SK-N-SH (cell line): ENCODE measurements at regions not wholly inside any gene's neighbourhood (a gene's known extent, or its start where the extent isn't known, plus 50 kb on each side); places are given as distances from the start of the nearest gene placed in this dataset.

ENCODE experiments used
- CTCF ChIA-PET: fragments of 300-600, 350-600 bp; formaldehyde crosslinking; extraction: SDS; loops from one replicate; lab custom pipeline; 2021; lab: Yijun Ruan, JAX
- POLR2A ChIA-PET: fragments of 350-600 bp; sonication (Branson Sonifier 250); formaldehyde crosslinking; extraction: SDS; loops from one replicate; lab custom pipeline; 2020; ENCODE audit warnings: antibody characterized with exemption, inconsistent platforms; lab: Yijun Ruan, JAX
- DNase-seq: peaks from one replicate; pipeline ENCODE4 v3.0.0; 2012
- H2AFZ ChIP-seq: fragments of 200-600 bp; sonication (generic); 2 replicates; pipeline ENCODE4 v1.8.1; 2016; ENCODE audit warnings: antibody characterized with exemption, mild to moderate bottlenecking, low read depth
- H3F3A ChIP-seq: fragments of 200-600 bp; sonication (generic); replicated peaks from 2 replicates; pipeline ENCODE3; 2016; ENCODE audit warnings: antibody characterized with exemption, mild to moderate bottlenecking; ENCODE audit not compliant: insufficient read depth
- H3K27ac ChIP-seq, 2 experiments: fragments of 200-500 bp in 1 of 2; fragments of 200-600 bp in 1 of 2; sonication (Bioruptor generic) in 1 of 2; sonication (generic), shearing (Covaris generic) in 1 of 2; 2 replicates each; pipeline versions ENCODE4 v1.5.1 to v1.6.1; 2014 to 2016; ENCODE audit warnings: low read depth in 2 of 2, inconsistent platforms in 1 of 2, low read length in 1 of 2, mild to moderate bottlenecking in 1 of 2, mixed read lengths in 1 of 2
- H3K27me3 ChIP-seq: fragments of 200-600 bp; sonication (generic), shearing (Covaris generic); 2 replicates; pipeline ENCODE4 v1.6.1; 2016; ENCODE audit warnings: mixed run types; ENCODE audit not compliant: insufficient read depth
- H3K36me3 ChIP-seq, 2 experiments: fragments of 200-500 bp in 1 of 2; fragments of 200-600 bp in 1 of 2; sonication (Bioruptor generic) in 1 of 2; sonication (generic) in 1 of 2; replicated peaks in 1 of 2; 2 replicates each; pipeline versions ENCODE3 to v1.5.1; 2014 to 2016; ENCODE audit warnings: low read length in 1 of 2, mild to moderate bottlenecking in 1 of 2; ENCODE audit not compliant: insufficient read depth in 2 of 2, control insufficient read depth in 1 of 2
- H3K4me1 ChIP-seq, 2 experiments: fragments of 200-500 bp in 1 of 2; fragments of 200-600 bp in 1 of 2; sonication (Bioruptor generic) in 1 of 2; sonication (generic), shearing (Covaris generic) in 1 of 2; 2 replicates each; pipeline versions ENCODE4 v1.5.1 to v1.6.1; 2014 to 2016; ENCODE audit warnings: low read depth in 1 of 2, low read length in 1 of 2, mixed run types in 1 of 2; ENCODE audit not compliant: insufficient read depth in 2 of 2, control insufficient read depth in 1 of 2
- H3K4me2 ChIP-seq: fragments of 200-600 bp; sonication (generic), shearing (Covaris generic); 2 replicates; pipeline ENCODE4 v1.6.1; 2017; ENCODE audit warnings: mixed run types
- H3K4me3 ChIP-seq, 2 experiments: fragments of 200-500 bp in 1 of 2; fragments of 200-600 bp in 1 of 2; sonication (Bioruptor generic) in 1 of 2; sonication (generic), shearing (Covaris generic) in 1 of 2; 2 replicates each; pipeline versions ENCODE4 v1.5.1 to v1.8.1; 2014 to 2016; ENCODE audit warnings: low read depth in 2 of 2, inconsistent platforms in 1 of 2, low read length in 1 of 2, mild to moderate bottlenecking in 1 of 2, mixed read lengths in 1 of 2, moderate library complexity in 1 of 2
- H3K79me2 ChIP-seq: fragments of 200-600 bp; sonication (generic); 2 replicates; pipeline ENCODE4 v1.8.1; 2017; ENCODE audit warnings: mild to moderate bottlenecking; ENCODE audit not compliant: insufficient read depth
- H3K9ac ChIP-seq: fragments of 200-600 bp; sonication (generic); 2 replicates; pipeline ENCODE4 v1.6.1; 2017; ENCODE audit warnings: mixed run types
- H3K9me2 ChIP-seq: fragments of 200-600 bp; sonication (generic); 2 replicates; pipeline ENCODE4 v1.6.1; 2017; ENCODE audit warnings: mixed run types
- H3K9me3 ChIP-seq: fragments of 200-600 bp; sonication (generic); 2 replicates; pipeline ENCODE4 v1.6.1; 2017; ENCODE audit warnings: mixed run types, mild to moderate bottlenecking, moderate library complexity
- H4K20me1 ChIP-seq: fragments of 200-600 bp; sonication (generic); 2 replicates; pipeline ENCODE4 v1.6.1; 2017; ENCODE audit warnings: mild to moderate bottlenecking, mixed run types; ENCODE audit not compliant: insufficient read depth
- EP300 ChIP-seq, 2 experiments: IDR thresholded peaks; 2 replicates each; pipeline versions ENCODE4 v1.4.0 to v1.6.1; 2012; ENCODE audit warnings: borderline replicate concordance in 1 of 2, low read depth in 1 of 2, low read length in 1 of 2
- EZH2phosphoT487 ChIP-seq: fragments of 200-600 bp; sonication (generic); IDR thresholded peaks from 2 replicates; pipeline ENCODE4 v1.6.1; 2017; ENCODE audit warnings: low read depth, mixed run types, mild to moderate bottlenecking, antibody characterized with exemption, moderate library complexity, borderline replicate concordance
- GABPA ChIP-seq: IDR thresholded peaks from 2 replicates; pipeline ENCODE4 v1.4.0; 2012; ENCODE audit warnings: low read depth, mild to moderate bottlenecking
- GATA2 ChIP-seq: sonication (generic); formaldehyde crosslinking; IDR thresholded peaks from 2 replicates; pipeline ENCODE4 v1.5.0; 2020; ENCODE audit warnings: mild to moderate bottlenecking, missing genetic modification reagents
- JUND ChIP-seq: IDR thresholded peaks from 2 replicates; pipeline ENCODE4 v1.4.0; 2012
- MXI1 ChIP-seq: IDR thresholded peaks from 2 replicates; pipeline ENCODE4 v1.6.1; 2012; ENCODE audit warnings: mild to moderate bottlenecking, low read depth, low read length, improper control_type of control experiment
- POLR2AphosphoS5 ChIP-seq: IDR thresholded peaks from 2 replicates; pipeline ENCODE4 v1.6.1; 2012; ENCODE audit warnings: low read depth, low read length
- RAD21 ChIP-seq: IDR thresholded peaks from 2 replicates; pipeline ENCODE4 v1.6.1; 2012; ENCODE audit warnings: mild to moderate bottlenecking, low read length
- RCOR1 ChIP-seq: fragments of 150-350 bp; IDR thresholded peaks from 2 replicates; pipeline ENCODE4 v1.6.1; 2017; ENCODE audit warnings: antibody characterized with exemption, low read length
- RXRA ChIP-seq: IDR thresholded peaks from 2 replicates; pipeline ENCODE4 v1.4.0; 2012; ENCODE audit warnings: low read depth, mild to moderate bottlenecking, borderline replicate concordance
- SIN3A ChIP-seq: IDR thresholded peaks from 2 replicates; pipeline ENCODE4 v1.6.1; 2012; ENCODE audit warnings: low read depth, mild to moderate bottlenecking, low read length, moderate library complexity, borderline replicate concordance
- SMC3 ChIP-seq: IDR thresholded peaks from 2 replicates; pipeline ENCODE4 v1.6.1; 2012; ENCODE audit warnings: low read depth, low read length, improper control_type of control experiment
- TAF1 ChIP-seq: IDR thresholded peaks from 2 replicates; pipeline ENCODE4 v1.6.1; 2012; ENCODE audit warnings: low read depth, mild to moderate bottlenecking, low read length, moderate library complexity, borderline replicate concordance
- TCF12 ChIP-seq: IDR thresholded peaks from 2 replicates; pipeline ENCODE4 v1.4.0; 2012
- WGBS: methylation state at CpG from one replicate; pipeline ENCODE4 v1.1.6; 2017; ENCODE audit warnings: low lambda C conversion rate; 5-methylcytosine and 5-hydroxymethylcytosine counted together
- TF ChIP-seq, protein P1 (sequence below): fragments of 200-600 bp; sonication (generic); IDR thresholded peaks from 2 replicates; pipeline ENCODE4 v1.6.1; 2017; ENCODE audit warnings: antibody characterized with exemption, mild to moderate bottlenecking, moderate library complexity
- TF ChIP-seq, protein P2 (sequence below): fragments of 150-350 bp; IDR thresholded peaks from 2 replicates; pipeline ENCODE4 v1.6.1; 2016; ENCODE audit warnings: mild to moderate bottlenecking, low read depth, low read length
- TF ChIP-seq, protein P3 (sequence below): fragments of 150-350 bp; IDR thresholded peaks from 2 replicates; pipeline ENCODE4 v1.6.1; 2017; ENCODE audit warnings: antibody characterized with exemption, low read length, low read depth, borderline replicate concordance

DNA sequence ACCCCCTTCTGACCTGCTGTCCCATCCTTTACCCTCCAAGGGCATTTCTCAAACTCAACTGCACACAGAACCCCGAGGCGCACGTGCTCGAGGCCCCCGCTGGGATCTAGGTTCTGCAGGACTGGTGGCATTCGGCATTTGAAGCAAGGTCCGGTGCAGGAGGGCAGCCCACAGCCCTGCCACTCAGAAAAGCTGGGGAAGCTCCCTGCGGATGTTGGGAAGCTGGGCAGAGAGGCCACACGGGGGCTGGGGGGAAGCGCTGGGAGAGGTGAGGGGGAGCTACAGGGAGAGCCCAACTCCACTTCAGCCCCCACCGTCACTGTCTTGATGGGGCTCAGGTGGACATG is 51.2 kb upstream of the SLCO4A1 start:
- Histone ChIP-seq H3K79me2 (no peaks in the 10 kb centered on the region), H3K4me2 (no peak overlapping the region), H3K9me3 (no peaks in the 10 kb centered on the region), H3K9ac (no peak overlapping the region), H3K27ac (no peak overlapping the region), H3K27me3 (no peaks in the 10 kb centered on the region), H2AFZ (no peak overlapping the region), H3F3A (no peaks in the 10 kb centered on the region), H3K4me3 (no peak overlapping the region), H3K9me2 (no peaks in the 10 kb centered on the region), H3K4me1 (no peaks in the 10 kb centered on the region; a peak in 1 of 4 replicates), H3K36me3 (no peaks in the 10 kb centered on the region), H4K20me1 (no peaks in the 10 kb centered on the region)
- no peak for TF ChIP-seq EP300 (IDR thresholded peaks at IDR 0.05; ENCODE audit: borderline replicate concordance in 1 of 2, low read depth in 1 of 2, low read length in 1 of 2)
- no peak for TF ChIP-seq RCOR1
- TF ChIP-seq RXRA = no peak
- no peak for TF ChIP-seq SIN3A
- no peak for TF ChIP-seq EZH2phosphoT487
- TF ChIP-seq GATA2 (CRISPR knock-in tag) = no peak
- no peak for TF ChIP-seq TCF12
- TF ChIP-seq, protein P1, sequence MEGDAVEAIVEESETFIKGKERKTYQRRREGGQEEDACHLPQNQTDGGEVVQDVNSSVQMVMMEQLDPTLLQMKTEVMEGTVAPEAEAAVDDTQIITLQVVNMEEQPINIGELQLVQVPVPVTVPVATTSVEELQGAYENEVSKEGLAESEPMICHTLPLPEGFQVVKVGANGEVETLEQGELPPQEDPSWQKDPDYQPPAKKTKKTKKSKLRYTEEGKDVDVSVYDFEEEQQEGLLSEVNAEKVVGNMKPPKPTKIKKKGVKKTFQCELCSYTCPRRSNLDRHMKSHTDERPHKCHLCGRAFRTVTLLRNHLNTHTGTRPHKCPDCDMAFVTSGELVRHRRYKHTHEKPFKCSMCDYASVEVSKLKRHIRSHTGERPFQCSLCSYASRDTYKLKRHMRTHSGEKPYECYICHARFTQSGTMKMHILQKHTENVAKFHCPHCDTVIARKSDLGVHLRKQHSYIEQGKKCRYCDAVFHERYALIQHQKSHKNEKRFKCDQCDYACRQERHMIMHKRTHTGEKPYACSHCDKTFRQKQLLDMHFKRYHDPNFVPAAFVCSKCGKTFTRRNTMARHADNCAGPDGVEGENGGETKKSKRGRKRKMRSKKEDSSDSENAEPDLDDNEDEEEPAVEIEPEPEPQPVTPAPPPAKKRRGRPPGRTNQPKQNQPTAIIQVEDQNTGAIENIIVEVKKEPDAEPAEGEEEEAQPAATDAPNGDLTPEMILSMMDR = no peak
- no peak for TF ChIP-seq SMC3
- TF ChIP-seq MXI1 = no peak
- TF ChIP-seq POLR2AphosphoS5 = no peak
- TF ChIP-seq RAD21 = no peak
- TF ChIP-seq JUND = no peak
- TF ChIP-seq GABPA = no peak
- TF ChIP-seq, protein P2, sequence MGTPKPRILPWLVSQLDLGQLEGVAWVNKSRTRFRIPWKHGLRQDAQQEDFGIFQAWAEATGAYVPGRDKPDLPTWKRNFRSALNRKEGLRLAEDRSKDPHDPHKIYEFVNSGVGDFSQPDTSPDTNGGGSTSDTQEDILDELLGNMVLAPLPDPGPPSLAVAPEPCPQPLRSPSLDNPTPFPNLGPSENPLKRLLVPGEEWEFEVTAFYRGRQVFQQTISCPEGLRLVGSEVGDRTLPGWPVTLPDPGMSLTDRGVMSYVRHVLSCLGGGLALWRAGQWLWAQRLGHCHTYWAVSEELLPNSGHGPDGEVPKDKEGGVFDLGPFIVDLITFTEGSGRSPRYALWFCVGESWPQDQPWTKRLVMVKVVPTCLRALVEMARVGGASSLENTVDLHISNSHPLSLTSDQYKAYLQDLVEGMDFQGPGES = no peak
- TF ChIP-seq, protein P3, sequence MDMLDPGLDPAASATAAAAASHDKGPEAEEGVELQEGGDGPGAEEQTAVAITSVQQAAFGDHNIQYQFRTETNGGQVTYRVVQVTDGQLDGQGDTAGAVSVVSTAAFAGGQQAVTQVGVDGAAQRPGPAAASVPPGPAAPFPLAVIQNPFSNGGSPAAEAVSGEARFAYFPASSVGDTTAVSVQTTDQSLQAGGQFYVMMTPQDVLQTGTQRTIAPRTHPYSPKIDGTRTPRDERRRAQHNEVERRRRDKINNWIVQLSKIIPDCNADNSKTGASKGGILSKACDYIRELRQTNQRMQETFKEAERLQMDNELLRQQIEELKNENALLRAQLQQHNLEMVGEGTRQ = no peak
- no peak for TF ChIP-seq TAF1
- ChIA-PET POLR2A (no interaction called here), CTCF (no interaction called here)
- no peak for DNase-seq
- 77% methylated on average over 8 of the region's 11 CpGs for WGBS
